H1 (cell line): ENCODE measurements at regions not wholly inside any gene's neighbourhood (a gene's known extent, or its start where the extent isn't known, plus 50 kb on each side); places are given as distances from the start of the nearest gene placed in this dataset.

Source experiments
- CTCF ChIA-PET: fragments of 300-600 bp; sonication (Branson Sonifier 250); formaldehyde crosslinking; loops from one replicate; lab custom pipeline; 2021; ENCODE audit not compliant: partially characterized antibody; lab: Charles Lee
- POLR2A ChIA-PET: fragments of 300-600 bp; sonication (Branson Sonifier 250); formaldehyde crosslinking; loops from one replicate; lab custom pipeline; 2021; ENCODE audit warnings: inconsistent platforms; ENCODE audit not compliant: partially characterized antibody; lab: Charles Lee
- DNase-seq, 2 experiments: peaks; one replicate each; pipeline versions ENCODE4 v3.0.0 to v3.0.0-alpha.2; 2010 to 2022; ENCODE audit warnings: low spot score in 2 of 2, low read depth in 1 of 2, mixed read lengths in 1 of 2
- FAIRE-seq: peaks from 2 replicates; lab custom pipeline; 2011; peaks lifted over from hg19 to GRCh38; lab: Jason Lieb, UNC
- H2AFZ ChIP-seq: 2 replicates; pipeline ENCODE4 v1.8.1; 2012; ENCODE audit warnings: low read length, inconsistent platforms
- H2AK5ac ChIP-seq: 2 replicates; pipeline ENCODE4 v1.6.1; 2013; ENCODE audit warnings: low read depth, low read length
- H2BK120ac ChIP-seq: replicated peaks from 2 replicates; pipeline ENCODE3; 2013; ENCODE audit warnings: low read depth, low read length, inconsistent platforms
- H2BK12ac ChIP-seq: 2 replicates; pipeline ENCODE4 v1.6.1; 2013; ENCODE audit warnings: low read depth, low read length
- H2BK15ac ChIP-seq: 2 replicates; pipeline ENCODE4 v1.6.1; 2013; ENCODE audit warnings: low read length
- H2BK20ac ChIP-seq: 2 replicates; pipeline ENCODE4 v1.6.1; 2013; ENCODE audit warnings: low read length
- H2BK5ac ChIP-seq: 2 replicates; pipeline ENCODE4 v1.6.1; 2013; ENCODE audit warnings: low read depth, low read length
- H3K14ac ChIP-seq: 2 replicates; pipeline ENCODE4 v1.6.1; 2013; ENCODE audit warnings: inconsistent platforms; ENCODE audit not compliant: insufficient read length
- H3K18ac ChIP-seq: 2 replicates; pipeline ENCODE4 v1.6.1; 2013; ENCODE audit warnings: low read length; ENCODE audit errors: extremely low read depth
- H3K23ac ChIP-seq: 2 replicates; pipeline ENCODE4 v1.6.1; 2013; ENCODE audit warnings: inconsistent platforms; ENCODE audit not compliant: insufficient read length
- H3K23me2 ChIP-seq: 2 replicates; pipeline ENCODE4 v1.6.1; 2013; ENCODE audit warnings: low read depth, low read length
- H3K27ac ChIP-seq: 2 replicates; pipeline ENCODE4 v1.6.1; 2011; ENCODE audit warnings: low read depth, low read length, inconsistent platforms
- H3K27me3 ChIP-seq, 4 experiments: replicated peaks in 1 of 4; 1 replicate in 1 of 4; 2 replicates in 3 of 4; pipeline versions ENCODE4 v1.6.1 to v1.8.1; 2011 to 2013; ENCODE audit warnings: low read length in 3 of 4, mild to moderate bottlenecking in 3 of 4, inconsistent platforms in 2 of 4, mixed read lengths in 2 of 4, moderate library complexity in 1 of 4; ENCODE audit not compliant: control insufficient read depth in 3 of 4, insufficient read depth in 3 of 4; ENCODE audit errors: extremely low read depth in 1 of 4
- H3K36me3 ChIP-seq, 4 experiments: 2 replicates each; pipeline versions ENCODE4 v1.6.1 to v1.8.1; 2011 to 2013; ENCODE audit warnings: mild to moderate bottlenecking in 4 of 4, low read length in 3 of 4, moderate library complexity in 2 of 4, control low read depth in 1 of 4, inconsistent platforms in 1 of 4; ENCODE audit not compliant: insufficient read depth in 4 of 4, control insufficient read depth in 2 of 4
- H3K4ac ChIP-seq: replicated peaks from 2 replicates; pipeline ENCODE3; 2013; ENCODE audit warnings: low read length, low read depth, mixed read lengths, inconsistent platforms; ENCODE audit not compliant: insufficient read length
- H3K4me1 ChIP-seq, 4 experiments: replicated peaks in 1 of 4; 1 replicate in 1 of 4; 2 replicates in 3 of 4; pipeline versions ENCODE4 v1.6.1 to v1.8.1; 2011 to 2013; ENCODE audit warnings: low read length in 3 of 4, inconsistent platforms in 2 of 4, mixed read lengths in 1 of 4; ENCODE audit not compliant: insufficient read depth in 4 of 4, control insufficient read depth in 3 of 4
- H3K4me2 ChIP-seq, 2 experiments: 2 replicates each; pipeline versions ENCODE4 v1.6.1 to v1.8.1; 2011 to 2013; ENCODE audit warnings: low read depth in 2 of 2, low read length in 2 of 2, control low read depth in 1 of 2, inconsistent platforms in 1 of 2, mild to moderate bottlenecking in 1 of 2; ENCODE audit not compliant: insufficient read depth in 1 of 2
- H3K4me3 ChIP-seq, 4 experiments: fragments of 200-600, 300-600 bp in 1 of 4; sonication (generic), shearing (Covaris generic), sonication (Bioruptor Twin) in 1 of 4; 2 replicates each; pipeline versions ENCODE4 v1.5.1 to v1.8.1; 2011 to 2016; ENCODE audit warnings: low read length in 4 of 4, low read depth in 3 of 4, control low read depth in 2 of 4, inconsistent platforms in 2 of 4, mild to moderate bottlenecking in 2 of 4, mixed read lengths in 1 of 4, moderate library complexity in 1 of 4; ENCODE audit not compliant: insufficient read depth in 2 of 4; ENCODE audit errors: extremely low read depth in 1 of 4
- H3K56ac ChIP-seq: replicated peaks from 2 replicates; pipeline ENCODE3; 2013; ENCODE audit warnings: low read depth, mild to moderate bottlenecking, mixed read lengths, low read length, inconsistent platforms; ENCODE audit not compliant: insufficient read length
- H3K79me1 ChIP-seq: 2 replicates; pipeline ENCODE4 v1.6.1; 2013; ENCODE audit warnings: low read depth, low read length, control low read depth
- H3K79me2 ChIP-seq, 2 experiments: 2 replicates each; pipeline versions ENCODE4 v1.6.1 to v1.8.1; 2012 to 2013; ENCODE audit warnings: low read length in 2 of 2, mild to moderate bottlenecking in 2 of 2, inconsistent platforms in 1 of 2; ENCODE audit not compliant: insufficient read depth in 2 of 2, control insufficient read depth in 1 of 2
- H3K9ac ChIP-seq, 4 experiments: replicated peaks in 1 of 4; 1 replicate in 1 of 4; 2 replicates in 3 of 4; pipeline versions ENCODE4 v1.6.1 to v1.8.1; 2011 to 2013; ENCODE audit warnings: low read depth in 3 of 4, low read length in 3 of 4, control low read depth in 2 of 4, mild to moderate bottlenecking in 2 of 4, moderate library complexity in 2 of 4, inconsistent platforms in 1 of 4; ENCODE audit errors: extremely low read depth in 1 of 4
- H3K9me3 ChIP-seq, 2 experiments: 2 replicates each; pipeline versions ENCODE4 v1.6.1 to v1.8.1; 2012 to 2013; ENCODE audit warnings: mild to moderate bottlenecking in 2 of 2, moderate library complexity in 2 of 2, control low read depth in 1 of 2, inconsistent platforms in 1 of 2, low read depth in 1 of 2, low read length in 1 of 2, mixed read lengths in 1 of 2; ENCODE audit not compliant: insufficient read depth in 2 of 2
- H4K20me1 ChIP-seq, 2 experiments: replicated peaks in 1 of 2; 2 replicates each; pipeline versions ENCODE3 to v1.8.1; 2011 to 2013; ENCODE audit warnings: inconsistent platforms in 2 of 2, low read length in 2 of 2, mild to moderate bottlenecking in 1 of 2; ENCODE audit not compliant: insufficient read depth in 2 of 2, control insufficient read depth in 1 of 2
- H4K5ac ChIP-seq: 2 replicates; pipeline ENCODE4 v1.6.1; 2013; ENCODE audit warnings: low read length, low read depth, mixed read lengths, inconsistent platforms; ENCODE audit not compliant: insufficient read length
- H4K8ac ChIP-seq: 2 replicates; pipeline ENCODE4 v1.8.0; 2013; ENCODE audit warnings: mild to moderate bottlenecking, moderate library complexity, low read length, inconsistent platforms; ENCODE audit not compliant: insufficient read depth; ENCODE audit errors: extremely low read depth
- H4K91ac ChIP-seq: replicated peaks from 2 replicates; pipeline ENCODE3; 2013; ENCODE audit warnings: low read length, mixed read lengths, inconsistent platforms; ENCODE audit not compliant: insufficient read length
- ATF2 ChIP-seq: IDR thresholded peaks from 2 replicates; pipeline ENCODE4 v1.6.1; 2012; ENCODE audit warnings: low read length, inconsistent platforms
- BACH1 ChIP-seq: IDR thresholded peaks from 2 replicates; pipeline ENCODE4 v1.6.1; 2012; ENCODE audit warnings: low read length, improper control_type of control experiment
- CBX8 ChIP-seq: fragments of 300-800, 300-1000 bp; sonication (generic); IDR thresholded peaks from 2 replicates; pipeline ENCODE4 v1.7.1; 2016; ENCODE audit warnings: low read depth, low read length, borderline replicate concordance
- EP300 ChIP-seq, 2 experiments: IDR thresholded peaks; 1 replicate in 1 of 2; 2 replicates in 1 of 2; pipeline ENCODE4 v1.6.1; 2011 to 2012; ENCODE audit warnings: low read depth in 2 of 2, low read length in 2 of 2, mild to moderate bottlenecking in 2 of 2, borderline replicate concordance in 1 of 2, inconsistent platforms in 1 of 2, moderate library complexity in 1 of 2
- FOSL1 ChIP-seq: IDR thresholded peaks from 2 replicates; pipeline ENCODE4 v1.6.1; 2011; ENCODE audit warnings: mild to moderate bottlenecking, low read depth, low read length, moderate library complexity; ENCODE audit not compliant: insufficient read depth
- KDM1A ChIP-seq: fragments of 200-600, 300-600 bp; sonication (generic); IDR thresholded peaks from 2 replicates; pipeline ENCODE4 v1.7.1; 2016; ENCODE audit warnings: mild to moderate bottlenecking, low read length, borderline replicate concordance
- NANOG ChIP-seq: IDR thresholded peaks from 2 replicates; pipeline ENCODE4 v1.6.1; 2011; ENCODE audit warnings: low read length, low read depth, mild to moderate bottlenecking, inconsistent platforms; ENCODE audit not compliant: insufficient read depth, poor library complexity, severe bottlenecking
- POLR2AphosphoS5 ChIP-seq: IDR thresholded peaks from 2 replicates; pipeline ENCODE4 v1.6.1; 2011; ENCODE audit warnings: low read depth, low read length
- RBBP5 ChIP-seq: IDR thresholded peaks from 2 replicates; pipeline ENCODE4 v1.7.1; 2012; ENCODE audit warnings: low read depth, mild to moderate bottlenecking, inconsistent platforms, low read length, moderate library complexity, borderline replicate concordance
- RFX5 ChIP-seq: IDR thresholded peaks from 2 replicates; pipeline ENCODE4 v1.6.1; 2011; ENCODE audit warnings: low read depth, low read length, improper control_type of control experiment, borderline replicate concordance
- SP2 ChIP-seq: IDR thresholded peaks from 2 replicates; pipeline ENCODE4 v1.6.1; 2012; ENCODE audit warnings: mild to moderate bottlenecking, low read length, inconsistent platforms
- SUZ12 ChIP-seq: fragments of 200-600 bp; sonication (generic); IDR thresholded peaks from 2 replicates; pipeline ENCODE4 v1.6.1; 2012; ENCODE audit warnings: mild to moderate bottlenecking, inconsistent platforms, low read length, moderate library complexity, mixed read lengths
- TAF7 ChIP-seq: optimal IDR thresholded peaks from 2 replicates; pipeline ENCODE3; 2011; ENCODE audit warnings: low read depth, mild to moderate bottlenecking, inconsistent platforms, low read length, moderate library complexity, borderline replicate concordance
- TCF12 ChIP-seq: IDR thresholded peaks from 2 replicates; pipeline ENCODE4 v1.6.1; 2011; ENCODE audit warnings: low read depth, mild to moderate bottlenecking, low read length
- WGBS, 2 experiments: shearing (Covaris generic) in 1 of 2; methylation state at CpG; one replicate each; pipeline versions ENCODE4 v1.1.6 to v1.1.7; 2013 to 2015; ENCODE audit warnings: low lambda C conversion rate in 2 of 2, mixed read lengths in 2 of 2, inconsistent platforms in 1 of 2, low coverage in 1 of 2, missing lambda C conversion rate in 1 of 2; ENCODE audit not compliant: insufficient replicate concordance in 2 of 2, insufficient coverage in 1 of 2, insufficient read length in 1 of 2; ENCODE audit errors: extremely low coverage in 1 of 2, missing lambda C conversion rate in 1 of 2; 5-methylcytosine and 5-hydroxymethylcytosine counted together

GRCh38 chr2:145226901-145227300 lies 707.0 kb upstream of the ZEB2 start:
- Histone ChIP-seq H3K4me3 (no peak overlapping the region), H2BK5ac (no peak overlapping the region), H3K27me3 (no peaks in the 10 kb centered on the region), H3K79me1 (no peaks in the 10 kb centered on the region), H3K9me3 (no peaks in the 10 kb centered on the region), H3K23me2 (no peaks in the 10 kb centered on the region), H3K14ac (no peak overlapping the region), H3K4me1 (no peaks in the 10 kb centered on the region), H3K18ac (no peak overlapping the region), H3K4me2 (no peak overlapping the region), H2BK12ac (no peak overlapping the region), H4K5ac (no peak overlapping the region), H3K56ac (no peak overlapping the region), H4K91ac (no peak overlapping the region), H3K23ac (no peak overlapping the region), H2BK15ac (no peak overlapping the region), H4K8ac (no peak overlapping the region), H2BK120ac (no peak overlapping the region), H2AFZ (no peak overlapping the region), H3K27ac (no peak overlapping the region), H2BK20ac (no peak overlapping the region), H2AK5ac (no peak overlapping the region), H3K79me2 (no peaks in the 10 kb centered on the region), H4K20me1 (no peaks in the 10 kb centered on the region), H3K9ac (no peak overlapping the region), H3K36me3 (no peaks in the 10 kb centered on the region), H3K4ac (no peak overlapping the region)
- FAIRE-seq (no peak), DNase-seq (no peak)
- CTCF ChIA-PET = no interaction called here
- TF ChIP-seq SP2 (no peak), POLR2AphosphoS5 (no peak), FOSL1 (no peak), CBX8 (no peak), NANOG (no peak), EP300 (IDR thresholded peaks at IDR 0.05; ENCODE audit: borderline replicate concordance in 1 of 2, low read depth in 2 of 2, low read length in 2 of 2) (no peak), SUZ12 (no peak), RFX5 (no peak), RBBP5 (no peak), BACH1 (no peak), KDM1A (no peak), ATF2 (no peak), TAF7 (no peak), TCF12 (no peak)
- POLR2A ChIA-PET = no interaction called here
- WGBS, 2 experiments = 100% methylated on average over 1 of the region's 1 CpG; no CpG with 5 or more reads in 1 of the 2 experiments
